ENCODE measurements at regions not wholly inside any gene's neighbourhood (a gene's known extent, or its start where the extent isn't known, plus 50 kb on each side); places are given as distances from the start of the nearest gene placed in this dataset.

DNA sequence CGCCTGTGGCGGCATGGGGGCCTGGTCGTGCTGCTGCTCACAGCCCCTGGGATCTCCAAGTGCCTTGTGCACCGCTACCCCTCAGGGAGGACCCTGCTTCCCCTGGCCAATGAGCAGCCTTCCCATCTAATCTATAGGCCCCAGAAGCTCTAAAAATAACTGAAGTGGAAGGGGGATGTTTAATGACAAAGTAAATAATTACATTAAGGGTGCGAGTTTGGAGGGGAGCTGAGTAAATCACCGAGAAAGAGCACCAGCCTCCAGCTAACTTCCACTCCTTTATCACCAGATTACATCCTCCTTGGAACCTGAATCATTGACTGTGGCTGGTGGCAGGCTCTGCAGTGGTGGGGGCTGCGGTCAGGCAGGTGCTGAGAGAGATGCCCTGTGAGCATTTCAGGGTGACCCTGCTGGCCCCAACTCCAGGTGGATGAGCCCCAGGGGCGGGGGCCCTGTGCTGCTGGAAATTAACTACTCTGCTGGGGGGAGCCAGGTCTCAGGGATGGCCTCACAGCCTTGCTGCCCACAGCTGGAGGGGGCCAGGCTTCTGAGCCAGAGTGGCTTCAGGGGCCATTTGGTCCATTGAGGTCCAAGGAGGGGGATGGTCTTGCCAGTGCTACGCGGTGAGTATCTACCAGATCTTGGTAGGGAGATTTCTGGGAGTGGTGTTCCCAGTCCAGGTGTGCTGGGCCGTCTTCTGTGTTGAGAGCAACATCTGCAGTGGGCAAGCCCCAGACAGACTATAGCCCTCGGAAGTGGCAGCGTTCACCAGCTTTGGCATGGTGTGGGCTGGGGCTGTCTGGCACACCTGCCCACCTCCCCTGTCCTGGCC, 74.2 kb downstream of the GLI2 start:
- no peak for DNase-seq (ENCODE audit: low read depth)
- TF ChIP-seq, protein P1, sequence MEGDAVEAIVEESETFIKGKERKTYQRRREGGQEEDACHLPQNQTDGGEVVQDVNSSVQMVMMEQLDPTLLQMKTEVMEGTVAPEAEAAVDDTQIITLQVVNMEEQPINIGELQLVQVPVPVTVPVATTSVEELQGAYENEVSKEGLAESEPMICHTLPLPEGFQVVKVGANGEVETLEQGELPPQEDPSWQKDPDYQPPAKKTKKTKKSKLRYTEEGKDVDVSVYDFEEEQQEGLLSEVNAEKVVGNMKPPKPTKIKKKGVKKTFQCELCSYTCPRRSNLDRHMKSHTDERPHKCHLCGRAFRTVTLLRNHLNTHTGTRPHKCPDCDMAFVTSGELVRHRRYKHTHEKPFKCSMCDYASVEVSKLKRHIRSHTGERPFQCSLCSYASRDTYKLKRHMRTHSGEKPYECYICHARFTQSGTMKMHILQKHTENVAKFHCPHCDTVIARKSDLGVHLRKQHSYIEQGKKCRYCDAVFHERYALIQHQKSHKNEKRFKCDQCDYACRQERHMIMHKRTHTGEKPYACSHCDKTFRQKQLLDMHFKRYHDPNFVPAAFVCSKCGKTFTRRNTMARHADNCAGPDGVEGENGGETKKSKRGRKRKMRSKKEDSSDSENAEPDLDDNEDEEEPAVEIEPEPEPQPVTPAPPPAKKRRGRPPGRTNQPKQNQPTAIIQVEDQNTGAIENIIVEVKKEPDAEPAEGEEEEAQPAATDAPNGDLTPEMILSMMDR (conservative IDR thresholded peaks at IDR 0.05; ENCODE audit: low read depth, low read length), result no peak
- H3K4me3 ChIP-seq (ENCODE audit: low read depth, low read length), result no peak overlapping the region

DNA sequence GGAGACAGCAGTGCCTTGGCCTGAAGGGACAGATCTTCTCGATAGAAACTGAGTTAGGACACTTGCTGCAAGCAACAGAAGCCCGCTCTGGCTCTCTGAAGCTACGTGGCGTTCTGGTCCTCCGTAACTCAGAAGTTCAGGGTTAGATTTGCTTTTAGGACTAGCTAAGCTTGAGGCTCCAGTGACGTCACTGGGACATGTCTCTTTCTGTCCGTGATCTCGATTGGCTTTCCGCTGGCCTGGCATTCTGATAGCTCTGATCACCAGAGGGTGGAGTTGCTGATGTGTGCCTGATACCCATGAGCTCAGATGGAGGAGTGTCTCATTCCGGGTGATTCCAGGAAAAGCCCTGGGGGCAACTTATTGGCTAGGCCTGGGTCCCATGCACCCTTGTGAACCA, 75.0 kb downstream of the GLI2 start:
- TF ChIP-seq, protein P1 (conservative IDR thresholded peaks at IDR 0.05; ENCODE audit: low read depth, low read length), result no peak
- H3K4me3 ChIP-seq (ENCODE audit: low read depth, low read length), result no peak overlapping the region
- DNase-seq (ENCODE audit: low read depth), result no peak

DNA sequence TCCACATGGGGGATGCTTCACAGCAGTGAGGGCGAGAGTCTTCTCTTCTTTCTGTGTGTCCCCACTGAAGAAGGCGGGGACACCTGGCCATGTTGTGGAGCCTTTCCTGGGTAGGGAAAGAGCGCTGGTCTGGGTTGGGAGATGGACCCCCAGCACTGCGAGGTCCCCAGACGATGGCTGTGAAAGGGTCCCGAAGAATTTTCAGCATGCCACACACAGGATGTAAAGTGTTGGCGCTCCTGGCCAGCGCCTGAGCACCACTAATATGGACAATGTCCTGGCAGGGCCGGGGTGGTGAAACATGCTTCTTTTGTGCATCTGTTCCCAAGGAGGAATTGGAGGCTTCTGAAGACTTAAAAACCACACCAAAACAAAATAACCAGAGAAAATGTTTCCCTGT, 77.2 kb downstream of the GLI2 start:
- TF ChIP-seq, protein P1 (conservative IDR thresholded peaks at IDR 0.05; ENCODE audit: low read depth, low read length), result no peak
- DNase-seq (ENCODE audit: low read depth), result no peak
- no peak overlapping the region for H3K4me3 ChIP-seq (ENCODE audit: low read depth, low read length)

DNA sequence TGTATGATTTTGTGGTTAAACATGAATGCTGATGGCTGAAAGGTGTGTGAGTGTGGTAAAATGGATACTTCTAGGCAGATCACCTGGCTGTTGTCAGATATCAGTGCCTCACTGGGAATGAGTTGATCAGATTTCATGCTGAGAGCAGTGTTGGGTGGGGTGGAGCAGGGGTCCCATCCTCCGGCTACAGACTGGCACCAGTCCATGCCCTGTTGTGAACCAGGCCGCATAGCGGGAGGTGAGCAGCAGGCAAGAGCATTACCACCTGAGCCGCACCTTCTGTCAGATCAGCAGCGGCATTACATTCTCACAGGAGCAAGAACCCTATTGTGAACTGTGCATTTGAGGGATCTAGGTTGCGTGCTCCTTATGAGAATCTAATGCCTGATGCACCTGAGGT, 78.7 kb downstream of the GLI2 start:
- H3K4me3 ChIP-seq (ENCODE audit: low read depth, low read length), result no peak overlapping the region
- no peak for DNase-seq (ENCODE audit: low read depth)
- TF ChIP-seq, protein P1 (conservative IDR thresholded peaks at IDR 0.05; ENCODE audit: low read depth, low read length), result no peak

DNA sequence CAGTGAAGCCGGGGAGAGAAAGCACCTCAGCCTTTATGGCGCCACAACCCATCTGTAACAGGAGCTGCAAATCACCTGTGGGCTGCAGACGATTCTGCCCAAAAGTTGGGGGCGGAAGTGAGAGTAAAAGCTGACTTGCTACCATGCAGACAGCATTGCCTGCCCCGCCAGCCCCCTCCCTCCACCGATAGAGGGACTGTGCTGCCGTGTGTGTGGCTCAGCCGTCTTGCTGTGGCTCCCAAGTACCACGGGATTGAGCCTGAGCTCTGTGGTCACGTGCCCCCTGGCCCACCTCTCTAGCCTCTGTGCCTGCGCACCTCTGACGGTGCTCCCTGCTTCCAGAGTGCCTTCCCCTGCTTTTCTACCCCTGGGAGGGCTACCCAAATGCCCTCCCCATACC, 79.6 kb downstream of the GLI2 start:
- TF ChIP-seq, protein P1 (conservative IDR thresholded peaks at IDR 0.05; ENCODE audit: low read depth, low read length), result no peak
- H3K4me3 ChIP-seq (ENCODE audit: low read depth, low read length), result no peak overlapping the region
- no peak for DNase-seq (ENCODE audit: low read depth)

DNA sequence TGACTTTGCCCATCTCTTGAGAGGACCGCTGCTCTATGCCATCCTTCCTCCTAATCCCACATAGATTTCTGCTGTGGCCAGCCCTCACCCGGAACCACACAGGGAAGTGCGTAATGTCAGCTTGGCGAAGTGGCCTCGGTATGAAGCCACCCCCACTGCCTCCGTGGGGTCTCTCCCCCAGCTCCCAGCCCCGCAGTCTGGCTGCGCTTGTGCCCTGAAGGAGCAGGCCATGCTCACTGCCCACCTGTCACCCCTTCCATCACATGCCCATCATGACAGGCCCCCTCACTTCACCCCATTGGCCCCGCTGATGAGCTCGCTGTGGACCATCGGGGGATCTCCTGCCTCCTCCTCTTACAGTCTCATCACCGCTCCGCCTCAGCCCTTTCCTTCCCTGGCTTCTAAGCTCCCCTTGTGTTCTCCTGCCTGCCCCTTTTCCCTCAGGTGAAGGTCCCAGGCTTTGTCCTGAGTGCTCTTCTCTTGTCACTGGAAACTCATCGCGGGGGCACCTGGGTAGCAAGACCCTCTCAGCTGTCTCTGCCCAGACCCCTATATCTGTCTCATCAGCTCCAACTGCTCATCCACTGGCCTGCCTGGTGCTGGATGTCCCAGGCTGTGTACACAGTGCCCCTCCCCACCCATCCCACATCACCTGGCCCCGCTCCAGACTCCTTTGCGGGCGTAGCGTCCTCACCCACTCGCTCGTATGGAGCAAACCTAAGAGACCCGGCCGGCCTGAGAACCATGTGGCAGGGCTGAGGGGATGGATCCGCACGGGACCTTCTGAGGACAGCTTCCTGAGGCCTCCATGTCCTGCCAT, 81.7 kb downstream of the GLI2 start:
- TF ChIP-seq, protein P1 (conservative IDR thresholded peaks at IDR 0.05; ENCODE audit: low read depth, low read length), result no peak
- no peak for DNase-seq (ENCODE audit: low read depth)
- no peak overlapping the region for H3K4me3 ChIP-seq (ENCODE audit: low read depth, low read length)

Data from epithelial cell of proximal tubule (primary cell).